ENCODE measurements at regions not wholly inside any gene's neighbourhood (a gene's known extent, or its start where the extent isn't known, plus 50 kb on each side); places are given as distances from the start of the nearest gene placed in this dataset.

DNA sequence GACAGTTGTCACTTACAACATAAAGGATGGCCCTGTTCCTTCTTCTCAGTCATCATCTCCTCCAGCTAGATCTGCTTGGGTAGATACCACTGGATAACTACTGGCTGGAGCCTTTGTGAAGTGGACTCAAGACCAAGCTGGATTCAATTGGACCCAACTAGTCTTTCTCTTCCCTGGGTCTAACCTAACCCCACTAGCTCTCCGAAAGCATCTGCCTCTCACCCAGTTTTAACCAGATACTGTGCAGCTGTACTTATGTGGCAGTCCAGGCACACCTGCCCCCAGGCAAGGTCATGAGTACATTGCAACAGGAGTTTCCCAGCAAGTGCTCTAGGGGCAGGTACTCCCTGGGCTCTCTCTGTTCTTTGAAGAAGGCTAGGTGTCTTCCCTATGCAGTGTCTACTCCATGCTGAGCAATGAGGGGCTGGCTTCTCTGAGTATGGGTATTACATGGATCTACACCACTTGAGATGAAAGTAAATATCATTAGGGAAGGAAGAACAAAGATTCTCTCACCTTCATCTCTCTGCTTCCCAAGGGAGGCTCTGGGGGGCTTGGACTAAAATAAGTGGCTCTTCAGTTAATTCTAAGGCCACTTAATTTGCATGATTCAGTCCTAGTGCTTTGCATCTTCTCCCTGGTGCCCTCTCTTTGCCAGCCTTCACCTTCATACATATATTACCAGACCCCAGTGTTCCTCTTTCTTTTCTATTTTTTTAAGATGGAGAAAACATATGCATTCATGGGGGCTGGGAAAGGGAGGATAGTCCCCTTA lies 236.1 kb downstream of the NXPE2 start:
- Histone ChIP-seq H4K20me1 (ENCODE audit: insufficient read depth, low read length) (no peaks in the 10 kb centered on the region), H3K36me3 (replicated peaks; ENCODE audit: low read depth, low read length) (no peaks in the 10 kb centered on the region), H3K9ac (ENCODE audit: low read length) (no peak overlapping the region), H2AFZ (ENCODE audit: low read depth, low read length) (no peak overlapping the region), H3K9me3 (ENCODE audit: insufficient read depth, low read length) (no peaks in the 10 kb centered on the region; the same call in 1 of the 2 replicates), H3K79me2 (ENCODE audit: low read length) (no peaks in the 10 kb centered on the region), H3K4me1 (ENCODE audit: low read length) (peaks cover 42% of the 10 kb centered on the region), H3K4me3 (ENCODE audit: low read length) (no peak overlapping the region), H3K4me2 (ENCODE audit: low read length) (peak overlapping the region; percentile 71), H3K27me3 (ENCODE audit: low read depth, low read length) (peaks cover 3% of the 10 kb centered on the region; the same call in 1 of the 2 replicates), H3K27ac (ENCODE audit: low read length) (peak overlapping the region; percentile 68; the same call in 1 of the 2 replicates)
- TF ChIP-seq CTCF (IDR thresholded peaks at IDR 0.05; ENCODE audit: low read depth, low read length) (no peak), EZH2phosphoT487 (IDR thresholded peaks at IDR 0.05; ENCODE audit: low read depth) (no peak)

DNA sequence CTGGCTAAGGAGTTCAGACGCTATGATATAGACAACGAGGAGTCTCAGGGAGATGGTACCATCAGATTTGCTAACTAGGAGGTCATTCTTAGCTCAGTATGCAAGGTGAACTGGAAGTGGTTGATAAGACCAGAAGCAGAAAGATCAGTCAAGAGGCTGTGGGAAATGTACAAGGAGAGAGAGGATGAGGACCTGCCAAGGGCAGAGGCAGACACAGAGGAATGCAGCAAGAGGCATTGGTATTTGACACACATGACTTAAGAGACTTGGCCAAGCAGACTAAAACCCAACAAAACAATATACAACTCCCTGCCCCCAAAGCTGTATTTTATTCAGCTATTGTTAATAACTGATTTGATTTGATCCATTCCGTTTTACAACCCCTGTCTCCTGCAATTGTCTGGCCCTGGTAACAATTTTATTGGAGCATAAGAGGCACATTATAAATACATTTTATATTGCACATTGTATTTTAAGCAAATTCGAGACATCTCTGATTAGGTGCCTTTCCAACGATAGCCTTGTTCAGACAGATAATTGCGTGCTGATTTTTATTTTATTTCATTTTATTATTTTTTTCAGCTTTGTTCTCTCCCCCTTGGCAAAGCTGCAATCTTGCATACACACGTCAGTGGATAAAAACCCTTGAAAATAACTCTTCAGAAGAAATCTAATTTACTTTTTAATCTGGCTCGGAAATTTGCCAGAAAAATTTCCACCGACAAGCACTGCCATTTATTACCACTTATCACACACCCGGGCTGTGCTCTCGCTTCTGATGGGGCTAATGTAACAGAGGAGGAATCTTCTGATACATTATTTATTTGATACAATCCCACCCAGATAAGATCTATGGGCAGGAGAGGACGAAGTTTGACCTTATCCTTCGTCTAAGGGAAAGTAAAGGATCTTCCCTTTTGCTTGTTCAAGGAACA lies 237.8 kb downstream of the NXPE2 start:
- Histone ChIP-seq H3K9ac (ENCODE audit: low read length) (no peak overlapping the region), H3K27me3 (ENCODE audit: low read depth, low read length) (peaks cover 3% of the 10 kb centered on the region; the same call in 1 of the 2 replicates), H3K4me2 (ENCODE audit: low read length) (no peak overlapping the region), H4K20me1 (ENCODE audit: insufficient read depth, low read length) (no peaks in the 10 kb centered on the region), H3K79me2 (ENCODE audit: low read length) (no peaks in the 10 kb centered on the region), H3K4me3 (ENCODE audit: low read length) (no peak overlapping the region), H3K27ac (ENCODE audit: low read length) (no peak overlapping the region), H3K4me1 (ENCODE audit: low read length) (peaks cover 54% of the 10 kb centered on the region), H3K9me3 (ENCODE audit: insufficient read depth, low read length) (no peaks in the 10 kb centered on the region; the same call in 1 of the 2 replicates), H3K36me3 (replicated peaks; ENCODE audit: low read depth, low read length) (no peaks in the 10 kb centered on the region), H2AFZ (ENCODE audit: low read depth, low read length) (no peak overlapping the region)
- no peak for TF ChIP-seq EZH2phosphoT487 (IDR thresholded peaks at IDR 0.05; ENCODE audit: low read depth)
- no peak for TF ChIP-seq CTCF (IDR thresholded peaks at IDR 0.05; ENCODE audit: low read depth, low read length)

GRCh38 chr11:114918286-114918685 lies 240.0 kb downstream of the NXPE2 start:
- peaks cover 3% of the 10 kb centered on the region; the same call in 1 of the 2 replicates for H3K27me3 ChIP-seq (ENCODE audit: low read depth, low read length)

More at GRCh38 chr11:114918286-114918685, 240.0 kb downstream of the NXPE2 start:
- Histone ChIP-seq H3K4me2 (ENCODE audit: low read length) (no peak overlapping the region), H3K9ac (ENCODE audit: low read length) (no peak overlapping the region), H3K4me3 (ENCODE audit: low read length) (no peak overlapping the region), H3K79me2 (ENCODE audit: low read length) (no peaks in the 10 kb centered on the region), H4K20me1 (ENCODE audit: insufficient read depth, low read length) (no peaks in the 10 kb centered on the region), H3K36me3 (replicated peaks; ENCODE audit: low read depth, low read length) (no peaks in the 10 kb centered on the region), H3K27ac (ENCODE audit: low read length) (no peak overlapping the region), H2AFZ (ENCODE audit: low read depth, low read length) (no peak overlapping the region), H3K9me3 (ENCODE audit: insufficient read depth, low read length) (no peaks in the 10 kb centered on the region; the same call in 1 of the 2 replicates), H3K4me1 (ENCODE audit: low read length) (peaks cover 53% of the 10 kb centered on the region)
- TF ChIP-seq EZH2phosphoT487 (IDR thresholded peaks at IDR 0.05; ENCODE audit: low read depth) = no peak
- no peak for TF ChIP-seq CTCF (IDR thresholded peaks at IDR 0.05; ENCODE audit: low read depth, low read length)
